GM19023 (cell line): ENCODE measurements at regions not wholly inside any gene's neighbourhood (a gene's known extent, or its start where the extent isn't known, plus 50 kb on each side); places are given as distances from the start of the nearest gene placed in this dataset.

ENCODE experiments used
- ATAC-seq: cut with Tn5 transposase; IDR thresholded peaks from one replicate; pipeline ENCODE4 v1.9.1; 2021; ENCODE audit warnings: mild to moderate bottlenecking, moderate library complexity; ENCODE audit not compliant: unreplicated experiment

DNA sequence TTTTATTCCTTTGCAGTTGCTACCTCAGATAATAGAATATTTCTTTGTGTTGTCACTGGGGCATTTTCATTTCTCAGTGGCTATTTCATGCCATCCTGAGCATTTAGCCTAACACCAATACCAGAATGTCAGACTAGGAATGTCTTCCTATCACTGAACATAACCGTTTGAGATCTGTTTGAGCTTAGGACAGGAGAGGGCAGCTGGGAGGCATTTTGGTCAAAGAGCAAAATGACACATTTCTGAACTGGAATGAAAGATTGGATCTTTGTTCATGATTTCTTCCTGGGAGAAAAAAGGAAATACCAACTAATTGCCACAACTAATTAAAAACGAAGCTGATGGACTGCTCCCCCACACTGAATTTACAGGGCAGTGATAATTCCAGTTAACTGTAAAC is 921.3 kb upstream of the NR2F2 start:
- no peak for ATAC-seq

- ATAC-seq, result no peak
Measured at GRCh38 chr15:95409626-95410310, 920.7 kb upstream of the NR2F2 start.

DNA sequence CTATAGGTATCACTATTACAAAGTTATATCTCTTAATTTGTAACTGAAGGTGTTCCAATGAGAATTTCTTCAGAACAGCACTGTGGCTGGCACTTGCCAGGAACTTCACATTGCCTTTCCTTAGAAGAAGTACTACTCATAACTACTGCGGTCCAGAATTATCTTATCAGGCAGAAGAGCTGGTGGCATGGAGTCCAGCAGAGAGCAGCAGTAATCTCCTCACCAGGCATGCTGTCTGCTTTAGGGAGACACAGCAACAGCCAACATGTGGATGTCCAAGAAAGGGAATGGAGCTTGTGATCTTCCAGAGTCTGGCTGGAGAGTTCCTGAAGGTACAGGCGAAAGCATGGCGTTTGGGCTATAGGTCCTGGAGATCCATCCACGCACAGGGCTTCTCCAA is 919.7 kb upstream of the NR2F2 start:
- no peak for ATAC-seq

DNA sequence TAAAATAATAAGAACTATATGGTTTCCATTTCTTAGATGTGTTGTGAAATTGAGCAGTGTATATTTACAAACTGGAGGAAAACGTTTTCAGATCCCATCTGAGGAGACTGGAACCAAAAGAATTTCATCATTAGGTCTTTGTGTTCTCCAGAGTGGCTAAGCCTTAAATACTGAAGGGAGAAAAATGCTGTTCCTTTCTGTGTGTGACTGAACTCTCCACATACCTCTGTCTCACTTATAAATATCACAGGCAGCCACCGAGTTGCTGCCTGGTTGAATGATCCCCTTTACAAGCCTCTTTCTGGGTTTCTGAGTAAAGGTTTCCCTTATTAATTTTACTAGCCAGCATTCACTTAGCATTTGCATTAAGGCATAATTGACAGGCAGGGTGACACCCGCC is 913.9 kb upstream of the NR2F2 start:
- ATAC-seq, result no peak

- ATAC-seq, result no peak
Measured at GRCh38 chr15:95417761-95418160, 912.7 kb upstream of the NR2F2 start.

- ATAC-seq, result no peak
Measured at GRCh38 chr15:95422255-95422654, 908.2 kb upstream of the NR2F2 start.

DNA sequence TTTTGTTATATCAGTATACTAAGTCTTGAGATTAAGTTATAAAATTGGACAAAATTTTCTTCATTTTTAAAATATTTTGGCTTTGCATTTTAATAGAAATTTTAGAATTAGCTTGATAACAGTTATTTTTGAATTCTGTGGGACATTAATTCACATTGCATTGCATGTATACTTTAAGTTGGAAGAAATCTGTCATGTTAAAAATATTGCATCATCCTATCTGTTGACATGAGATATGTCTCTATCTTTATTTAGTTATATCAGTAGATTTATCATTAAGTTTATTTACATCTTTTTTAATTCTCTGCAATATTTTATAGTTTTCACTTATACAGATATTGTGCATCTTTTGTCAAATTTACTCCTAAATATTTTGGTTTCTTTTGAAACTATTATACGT is 904.6 kb upstream of the NR2F2 start:
- ATAC-seq, result no peak

- no peak for ATAC-seq
Measured at GRCh38 chr15:95429345-95429744, 901.2 kb upstream of the NR2F2 start.

GRCh38 chr15:95431518-95431917 is 899.0 kb upstream of the NR2F2 start:
- no peak for ATAC-seq

- ATAC-seq, result no peak
Measured at GRCh38 chr15:95432878-95433405, 897.6 kb upstream of the NR2F2 start.

- ATAC-seq, result no peak
Measured at GRCh38 chr15:95439922-95440376, 890.6 kb upstream of the NR2F2 start.

GRCh38 chr15:95440712-95441111 is 889.8 kb upstream of the NR2F2 start:
- ATAC-seq, result no peak

DNA sequence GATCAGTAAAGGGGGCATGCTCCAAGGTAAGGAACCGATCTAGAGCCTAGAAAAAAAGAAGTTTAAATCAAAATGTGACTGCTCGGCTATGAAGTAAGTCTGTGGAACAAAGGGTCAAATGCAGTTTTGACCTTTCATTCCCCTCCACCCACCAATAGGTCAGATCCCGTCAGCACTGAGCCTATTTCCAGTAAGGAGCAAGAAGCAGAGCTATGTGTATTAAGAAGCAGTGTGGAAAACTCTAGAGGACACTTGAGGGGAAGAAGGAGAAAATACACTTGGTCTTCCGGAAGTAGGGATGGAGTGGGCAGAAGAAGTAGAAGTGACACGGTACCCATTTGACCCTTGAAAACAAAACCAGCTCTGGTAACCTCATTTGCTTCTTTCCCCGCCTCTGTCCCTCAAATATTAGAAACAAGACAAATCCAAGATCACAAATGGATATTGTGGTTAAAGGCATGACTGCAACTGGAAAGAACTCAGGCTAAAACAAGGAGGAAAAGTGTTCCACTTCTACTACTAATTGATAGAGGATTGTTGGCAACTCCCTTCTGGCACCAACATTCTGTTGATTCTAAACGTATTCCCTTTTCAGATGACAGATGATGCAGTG is 888.3 kb upstream of the NR2F2 start:
- ATAC-seq, result no peak

- ATAC-seq, result no peak
Measured at GRCh38 chr15:95444860-95445259, 885.6 kb upstream of the NR2F2 start.

DNA sequence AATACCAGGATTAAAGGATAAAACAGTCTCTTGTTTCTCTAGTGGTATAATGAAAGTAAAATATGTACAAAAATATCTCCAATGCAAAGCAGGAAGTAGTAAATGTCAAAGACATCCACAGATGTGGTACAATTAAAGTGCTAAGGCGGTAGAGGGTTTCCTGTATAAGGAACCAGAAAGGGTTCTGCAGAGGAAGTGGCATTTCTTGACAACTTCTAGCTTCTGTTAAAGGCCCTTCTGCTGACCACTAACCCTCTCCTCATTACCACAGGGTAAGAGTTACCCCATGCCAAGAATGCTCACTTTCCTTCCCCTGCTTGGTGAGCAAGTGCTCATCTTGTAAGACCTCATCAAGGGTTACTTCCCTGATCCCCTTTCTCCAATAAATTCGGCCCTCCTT is 883.6 kb upstream of the NR2F2 start:
- ATAC-seq, result no peak

GRCh38 chr15:95447486-95447885 is 883.0 kb upstream of the NR2F2 start:
- ATAC-seq, result no peak

DNA sequence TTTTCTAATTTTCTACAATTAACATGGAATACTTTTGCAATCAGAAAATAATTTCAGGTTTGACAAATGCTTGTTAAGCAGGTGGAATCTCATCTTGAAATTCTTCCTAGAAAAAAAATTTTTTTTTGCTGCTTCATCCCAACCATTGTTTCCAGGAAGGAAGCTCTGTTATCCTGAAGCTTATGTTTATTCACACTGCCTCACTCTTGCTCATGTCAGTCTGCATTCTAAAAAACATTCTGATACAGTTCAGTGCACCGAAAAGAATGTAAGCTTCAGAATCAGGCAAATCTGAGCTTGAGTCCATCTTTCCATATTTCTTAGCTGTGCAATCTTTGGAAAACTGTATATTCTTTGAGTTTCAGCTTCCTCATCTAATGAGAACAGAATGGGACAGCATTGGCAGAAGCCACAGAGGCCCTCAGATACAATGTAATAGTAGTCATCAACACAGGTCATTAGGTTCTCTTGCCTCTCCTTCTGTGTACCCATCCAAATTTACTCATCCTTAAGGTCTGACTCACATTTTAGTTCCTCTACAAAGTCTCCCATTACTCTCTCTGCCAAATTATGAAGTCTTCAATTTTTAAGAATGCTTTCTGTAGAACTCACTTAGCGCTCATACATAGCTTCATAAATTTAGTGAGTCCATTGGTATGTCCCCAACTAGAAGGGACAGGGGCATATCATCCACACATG is 881.8 kb upstream of the NR2F2 start:
- no peak for ATAC-seq

GRCh38 chr15:95449230-95449628 is 881.3 kb upstream of the NR2F2 start:
- no peak for ATAC-seq

GRCh38 chr15:95450413-95450812 is 880.1 kb upstream of the NR2F2 start:
- ATAC-seq, result no peak

- ATAC-seq, result no peak
Measured at GRCh38 chr15:95451938-95452337, 878.6 kb upstream of the NR2F2 start.

- no peak for ATAC-seq
Measured at GRCh38 chr15:95454403-95455262, 875.9 kb upstream of the NR2F2 start.
